SU-DHL-6 (cell line): ENCODE measurements at regions not wholly inside any gene's neighbourhood (a gene's known extent, or its start where the extent isn't known, plus 50 kb on each side); places are given as distances from the start of the nearest gene placed in this dataset.
"Not testable (repeated sequence)": the region's sequence is repeated elsewhere in the genome, so short reads cannot be mapped to it uniquely, and the experiment has no call there.

Experiments used
- CTCF ChIP-seq: fragments of 200-600 bp; sonication (generic); IDR thresholded peaks from one replicate; pipeline ENCODE4 v1.5.1; 2017; ENCODE audit warnings: antibody characterized with exemption, mild to moderate bottlenecking, low read length, moderate library complexity; ENCODE audit not compliant: insufficient read depth, poor library complexity, severe bottlenecking
- EZH2phosphoT487 ChIP-seq: fragments of 200-600 bp; sonication (generic), shearing (Covaris generic); conservative IDR thresholded peaks from 2 replicates; pipeline ENCODE4 v1.6.1; 2018; ENCODE audit warnings: mild to moderate bottlenecking, antibody characterized with exemption, low read length, moderate library complexity, mixed read lengths

- not testable (repeated sequence) for TF ChIP-seq CTCF, EZH2phosphoT487
Observed at GRCh38 chr1:148377992-148378391, 105.1 kb downstream of the PPIAL4G start.
